GM18508 (cell line): ENCODE measurements at regions not wholly inside any gene's neighbourhood (a gene's known extent, or its start where the extent isn't known, plus 50 kb on each side); places are given as distances from the start of the nearest gene placed in this dataset.
"Not testable (repeated sequence)": the region's sequence is repeated elsewhere in the genome, so short reads cannot be mapped to it uniquely, and the experiment has no call there.

Experiments
- ATAC-seq: cut with Tn5 transposase; IDR thresholded peaks from one replicate; pipeline ENCODE4 v1.9.1; 2021; ENCODE audit warnings: moderate number of reproducible peaks; ENCODE audit not compliant: insufficient read depth, unreplicated experiment

DNA sequence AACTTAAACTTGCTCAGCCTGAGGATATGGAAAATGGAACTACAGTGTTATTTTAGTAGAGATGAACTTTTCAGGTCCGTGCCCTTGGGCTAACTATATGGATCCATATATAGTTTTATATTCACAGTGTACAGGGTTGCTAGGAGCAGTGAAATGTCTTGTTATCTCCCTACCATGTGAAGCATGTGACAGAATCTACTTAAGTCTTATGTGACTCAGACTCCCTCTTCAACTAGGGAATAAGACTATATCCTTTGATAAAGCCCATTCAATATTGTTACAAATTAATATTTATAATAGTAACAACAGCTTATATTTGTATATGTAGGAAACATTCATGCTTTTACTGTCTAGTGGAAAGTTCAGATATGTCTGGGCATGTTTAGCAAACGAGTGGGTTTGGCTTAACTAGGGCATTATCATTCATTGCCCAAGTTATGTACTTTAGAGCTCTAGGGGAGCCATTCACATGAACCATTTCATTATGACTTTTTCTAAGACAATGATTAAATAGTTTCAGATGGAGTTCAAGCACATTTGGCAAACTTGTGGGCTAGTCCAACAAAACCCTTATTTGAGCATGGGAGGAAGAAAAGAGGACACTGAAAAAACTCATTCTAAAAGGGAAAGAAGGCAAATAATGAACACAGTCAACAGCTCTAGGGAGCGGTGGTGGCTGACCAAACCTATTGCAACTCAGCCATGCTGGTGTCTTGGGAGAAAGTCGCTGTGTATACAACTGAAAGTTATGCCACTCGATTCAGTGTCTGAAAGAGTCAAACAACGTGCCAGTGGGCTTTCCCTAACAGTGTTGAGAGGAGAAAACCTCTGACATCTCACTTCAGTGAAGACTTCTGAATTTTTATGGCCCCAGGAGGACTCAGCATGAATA, 305.9 kb upstream of the G2E3 start:
- ATAC-seq = no peak

DNA sequence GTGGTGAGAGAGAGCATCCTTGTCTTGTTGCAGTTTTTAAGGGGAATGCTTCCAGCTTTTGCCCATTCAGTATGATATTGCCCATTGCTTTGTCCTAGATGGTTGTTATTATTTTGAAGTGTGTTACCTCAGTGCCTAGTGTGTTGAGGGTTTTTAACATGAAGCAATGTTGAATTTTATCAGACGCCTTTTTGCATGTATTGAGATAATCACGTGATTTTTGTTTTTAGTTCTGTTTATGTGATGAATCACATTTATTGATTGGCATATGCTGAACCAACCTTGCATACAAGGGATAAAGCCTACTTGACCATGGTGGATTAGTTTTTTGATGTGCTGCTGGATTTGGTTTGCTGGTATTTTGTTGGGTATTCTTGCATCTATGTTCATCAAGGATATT, 302.3 kb upstream of the G2E3 start:
- ATAC-seq = no peak

DNA sequence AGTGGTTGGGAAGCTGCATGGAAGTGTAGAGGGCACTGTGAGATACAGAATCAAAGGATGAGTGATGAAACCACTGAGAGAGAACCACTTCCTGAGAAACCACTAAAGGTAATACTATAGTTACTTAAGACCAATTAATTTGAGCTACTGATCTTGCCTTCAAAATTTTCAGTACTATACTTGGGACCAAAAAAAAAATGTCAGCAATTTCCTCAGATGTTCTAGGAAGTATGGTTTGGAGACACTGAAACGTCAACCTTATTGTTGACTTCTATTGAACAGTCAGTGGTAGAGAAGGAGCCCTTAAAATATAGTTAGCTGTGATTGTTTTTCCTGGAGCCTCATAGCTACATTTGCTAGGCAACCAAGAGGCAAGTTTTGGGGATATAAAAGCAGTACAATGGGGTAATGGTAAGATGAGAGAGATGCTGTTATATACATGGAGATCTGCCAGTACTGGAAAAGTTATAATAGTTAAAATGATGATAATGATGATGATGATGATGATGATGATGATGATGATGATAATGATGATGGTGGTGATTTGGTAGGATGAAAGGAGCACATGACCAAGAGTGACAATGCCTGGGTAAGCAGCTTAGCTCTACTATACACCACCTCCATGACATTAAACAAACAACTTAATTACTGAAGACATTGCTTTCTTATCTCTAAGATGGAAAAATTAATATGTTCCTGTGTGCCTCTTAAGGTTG, 300.9 kb upstream of the G2E3 start:
- no peak for ATAC-seq

DNA sequence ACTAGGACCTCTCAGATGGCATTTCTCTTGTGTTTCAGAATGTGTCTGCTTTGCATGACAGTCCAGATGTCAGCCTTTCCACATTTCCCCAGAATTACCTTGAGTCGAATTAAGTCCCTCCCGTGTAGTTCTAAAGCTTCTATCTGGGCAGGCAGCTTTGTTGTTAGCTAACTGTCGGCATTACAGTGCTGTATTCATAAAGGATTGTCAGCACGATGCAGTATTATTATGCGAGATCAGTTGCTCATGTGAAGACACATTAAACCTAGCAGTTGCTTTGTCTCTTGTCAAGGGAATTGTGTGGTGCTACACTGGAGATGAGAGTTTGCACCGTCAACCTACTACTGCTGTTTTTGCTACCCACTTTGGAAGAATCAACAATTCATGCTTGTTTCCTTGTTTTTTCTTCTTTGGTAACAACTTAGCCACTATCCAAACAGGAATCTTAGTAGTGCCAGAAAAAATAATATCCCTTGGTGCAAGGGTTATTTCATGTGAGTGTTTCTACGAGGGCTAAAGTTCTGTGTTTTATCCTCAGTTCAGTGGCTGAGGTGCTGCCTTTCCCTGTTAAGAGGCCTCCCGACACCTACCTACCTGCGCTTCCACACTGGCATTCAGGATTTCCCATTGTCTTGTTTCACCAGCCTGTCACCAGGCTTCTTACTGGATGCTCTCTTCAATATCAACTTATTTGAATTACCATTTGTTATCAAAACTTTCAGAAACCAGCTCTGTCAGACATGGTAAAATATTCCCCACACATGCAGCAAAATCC, 297.9 kb upstream of the G2E3 start:
- ATAC-seq = no peak

DNA sequence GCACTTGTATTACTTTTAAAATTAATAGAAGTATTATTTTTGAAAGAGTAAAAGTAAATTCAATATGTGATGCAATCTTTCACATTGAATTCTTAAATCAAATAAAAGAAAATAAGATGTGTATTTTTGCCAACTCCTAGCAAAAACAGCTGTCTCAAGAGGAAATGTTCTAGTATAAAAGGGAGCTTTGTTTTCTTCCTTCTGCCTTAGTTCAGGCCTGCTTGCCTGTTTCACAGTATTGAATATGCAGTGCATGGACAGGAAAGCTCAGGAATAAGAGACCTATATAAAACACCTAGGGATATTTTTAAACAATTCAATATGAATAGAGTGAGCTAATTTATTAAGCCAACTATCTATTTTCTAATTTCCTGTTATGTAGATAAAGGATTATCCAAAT, 294.8 kb upstream of the G2E3 start:
- no peak for ATAC-seq

DNA sequence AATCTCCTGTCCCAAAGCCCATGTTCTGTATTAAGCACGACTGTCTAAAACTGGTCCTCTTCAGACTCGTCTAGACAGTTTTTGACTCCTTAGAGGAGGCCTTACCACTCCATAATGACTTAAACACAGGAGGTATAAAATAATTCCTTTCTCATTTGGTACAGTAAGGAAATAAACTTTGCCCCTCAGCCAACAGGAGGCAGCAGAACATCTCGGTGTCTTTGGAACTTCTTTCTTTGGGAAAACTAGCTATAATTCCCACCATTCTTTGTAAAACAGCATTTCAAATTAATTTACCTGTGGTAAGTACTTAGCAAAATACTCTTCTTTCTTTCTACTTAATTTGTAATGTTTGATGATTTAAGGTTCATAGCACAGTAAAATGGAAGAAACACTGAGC, 292.7 kb upstream of the G2E3 start:
- ATAC-seq = no peak

DNA sequence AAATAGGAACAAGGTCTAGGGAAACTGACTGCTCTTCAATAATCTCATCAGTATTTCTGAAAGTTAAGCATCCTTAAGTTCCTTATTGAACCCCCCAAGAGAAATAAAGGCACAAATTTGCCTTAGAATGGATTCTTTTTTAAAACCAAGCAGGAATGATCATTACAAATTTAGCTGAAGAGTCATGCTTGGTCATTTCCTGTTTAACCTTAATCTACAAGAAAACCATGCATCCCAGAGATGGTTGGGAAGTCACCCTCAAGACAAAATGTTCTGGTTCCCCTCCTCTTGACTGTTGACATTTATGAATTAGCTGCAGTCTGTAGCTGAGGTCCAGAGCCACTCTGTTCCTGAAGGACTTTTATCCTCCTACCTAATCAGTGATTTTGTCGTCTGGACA, 291.8 kb upstream of the G2E3 start:
- no peak for ATAC-seq

DNA sequence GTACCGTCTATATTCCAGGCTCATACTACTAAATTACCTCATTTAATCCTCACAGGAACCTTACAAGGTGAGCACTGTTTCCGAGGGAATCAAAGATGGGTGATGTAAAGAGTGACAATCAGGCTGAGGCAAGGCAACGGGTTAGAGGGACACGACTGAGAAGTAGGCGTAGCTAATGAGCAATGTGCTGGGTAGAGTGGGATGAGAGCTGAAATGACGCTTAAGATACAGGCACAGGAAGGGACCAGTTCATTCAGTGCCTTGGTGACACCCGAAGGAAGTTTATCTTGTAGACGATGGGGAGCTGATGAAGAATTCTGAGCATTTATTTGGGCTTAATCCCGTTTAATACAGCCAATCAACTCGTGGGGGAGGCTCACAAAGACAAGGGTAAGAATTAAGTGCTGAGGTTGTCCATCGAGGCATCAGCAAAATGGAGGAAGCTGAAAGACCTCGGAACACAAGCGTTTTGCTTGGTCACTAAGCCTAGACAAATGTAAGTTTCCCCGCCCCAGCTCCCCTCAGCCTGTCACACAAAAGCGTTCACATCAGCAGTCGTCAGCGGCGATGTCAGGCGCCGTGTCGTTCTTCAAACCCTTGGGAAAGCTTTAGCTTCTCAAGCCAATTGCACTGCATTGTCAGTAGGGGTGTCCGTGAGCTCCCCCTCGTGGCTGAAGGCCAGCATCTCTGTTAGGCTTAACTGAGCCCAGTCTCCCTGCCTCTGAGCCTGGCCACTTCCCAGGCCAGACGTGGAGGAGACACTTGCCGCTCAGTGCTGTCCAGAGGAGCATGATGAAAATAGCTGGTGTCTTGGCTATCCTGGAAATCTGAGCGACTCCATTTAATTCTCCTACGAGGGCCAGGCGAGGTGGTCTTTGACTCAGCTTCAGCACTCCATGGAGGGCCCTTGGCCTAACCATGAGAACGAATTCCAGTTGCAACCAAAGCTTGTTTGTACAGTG, 288.5 kb upstream of the G2E3 start:
- ATAC-seq = peak; percentile 99

DNA sequence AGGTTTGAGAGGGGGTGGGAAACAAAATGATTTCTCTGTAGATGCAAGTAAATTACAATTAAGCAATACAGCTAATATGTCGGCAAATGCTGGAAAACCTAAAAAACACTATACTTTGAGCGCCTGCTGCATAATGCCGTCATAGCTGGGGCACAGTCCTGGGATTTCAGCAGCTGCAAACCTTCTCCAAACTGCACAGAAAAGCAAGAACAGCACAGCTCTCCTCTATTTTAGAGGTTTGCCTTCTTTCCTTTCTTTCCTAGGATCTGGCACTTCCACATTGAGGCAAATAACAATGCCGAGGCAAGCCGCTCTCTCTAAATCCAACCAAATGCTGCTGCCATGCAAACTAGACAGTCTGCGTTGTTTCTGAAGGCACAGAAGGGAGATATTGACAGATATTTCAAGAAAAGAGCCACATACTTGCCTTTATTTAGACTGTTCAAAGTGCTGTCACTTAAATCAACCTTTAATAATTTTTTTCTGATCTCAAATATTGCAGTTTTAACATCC, 287.1 kb upstream of the G2E3 start:
- ATAC-seq = no peak

DNA sequence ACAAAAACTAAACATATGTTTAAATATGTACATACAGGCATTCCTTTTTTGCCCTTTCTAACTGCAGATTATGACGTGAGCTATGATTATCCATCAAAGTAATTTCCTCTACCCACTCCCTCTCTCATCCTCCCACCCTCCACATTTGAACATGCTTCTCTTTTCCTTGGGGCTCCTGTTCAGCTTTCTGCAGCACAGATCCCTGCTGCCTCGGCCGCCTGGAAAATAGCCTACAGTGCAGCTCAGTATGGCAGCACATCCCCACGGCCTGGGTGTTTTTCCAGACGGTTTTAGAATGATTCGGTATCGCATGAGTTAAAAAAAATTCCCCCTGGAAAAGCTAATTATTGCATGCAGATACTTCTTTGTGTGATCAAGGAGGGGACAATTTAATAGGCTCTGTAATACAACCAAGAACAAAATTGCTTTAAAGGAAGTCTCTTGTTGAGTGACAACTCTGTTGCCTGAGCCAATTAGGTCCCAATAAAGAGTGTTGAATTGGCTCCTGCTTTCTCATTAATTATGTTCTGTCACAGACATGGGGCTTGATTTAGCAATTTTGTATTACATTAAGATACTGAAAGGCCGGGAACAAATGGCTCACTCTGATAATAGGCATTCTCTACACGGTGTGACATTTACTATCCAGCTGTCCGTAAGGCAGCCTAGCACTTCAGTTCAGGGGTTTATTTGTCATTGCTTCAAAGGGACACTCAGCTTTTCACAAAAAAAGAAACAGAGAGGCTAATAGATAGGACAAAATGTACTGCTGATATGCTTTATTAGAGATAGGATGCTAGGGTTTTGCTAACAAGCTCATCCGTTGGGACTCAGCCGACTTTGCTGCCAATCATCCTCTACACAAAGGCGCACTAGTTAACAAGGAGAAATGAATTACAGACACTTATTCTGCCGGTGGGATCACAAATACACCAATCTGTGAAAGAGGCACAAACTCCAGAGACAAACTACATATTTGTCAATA, 285.8 kb upstream of the G2E3 start:
- ATAC-seq = no peak

DNA sequence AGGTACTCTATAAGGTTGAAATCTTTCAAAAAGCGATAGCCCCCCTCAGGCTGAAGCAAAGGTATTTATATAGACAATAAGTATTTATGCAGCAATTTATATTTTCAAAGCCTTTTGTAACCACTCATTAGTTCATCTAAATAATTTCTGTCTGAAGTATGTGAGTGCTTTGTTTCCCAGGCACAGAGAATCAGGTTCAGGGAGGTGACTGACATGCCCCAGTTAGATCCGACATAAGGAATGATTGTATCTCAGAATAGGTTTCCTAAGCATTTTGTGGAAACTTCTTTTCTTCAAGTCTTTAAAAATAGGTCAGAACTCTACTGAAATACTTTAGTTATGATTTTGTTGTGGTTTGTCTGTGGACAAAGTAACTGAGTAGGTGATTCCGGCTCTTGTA, 283.4 kb upstream of the G2E3 start:
- no peak for ATAC-seq

DNA sequence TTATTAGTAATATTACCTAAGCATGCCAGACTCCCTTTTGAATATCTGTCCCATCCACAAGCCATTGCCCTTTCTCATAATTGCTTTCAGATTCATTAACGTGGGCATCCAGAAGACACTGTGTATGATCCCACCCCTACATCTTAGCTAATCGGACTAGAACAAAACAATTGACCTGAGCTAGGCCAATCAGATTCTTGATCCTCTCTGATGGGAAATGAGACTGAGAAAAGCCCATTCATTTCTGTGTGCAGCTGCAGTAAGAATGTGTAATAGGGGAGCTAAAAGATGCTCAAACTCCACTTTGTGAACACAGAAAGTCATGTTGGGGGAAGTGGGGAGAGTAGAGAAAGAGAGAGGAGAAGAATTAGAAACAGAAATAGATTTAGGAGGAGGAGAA, 281.7 kb upstream of the G2E3 start:
- no peak for ATAC-seq

DNA sequence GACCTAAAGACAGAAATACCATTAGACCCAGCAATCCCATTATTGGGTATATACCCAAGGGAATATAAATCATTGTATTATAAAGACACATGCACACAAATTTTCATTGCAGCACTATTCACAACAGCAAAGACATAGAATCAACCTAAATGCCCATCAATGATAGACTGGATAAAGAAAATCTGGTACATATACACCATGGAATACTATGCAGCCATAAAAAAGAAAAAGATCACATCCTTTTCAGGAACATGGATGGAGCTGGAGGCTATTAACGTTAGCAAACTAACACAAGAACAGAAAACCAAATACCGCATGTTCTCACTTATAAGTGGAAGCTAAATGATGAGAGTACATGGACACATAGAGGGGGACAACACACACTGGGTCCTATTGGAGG, 280.1 kb upstream of the G2E3 start:
- not testable (repeated sequence) for ATAC-seq

DNA sequence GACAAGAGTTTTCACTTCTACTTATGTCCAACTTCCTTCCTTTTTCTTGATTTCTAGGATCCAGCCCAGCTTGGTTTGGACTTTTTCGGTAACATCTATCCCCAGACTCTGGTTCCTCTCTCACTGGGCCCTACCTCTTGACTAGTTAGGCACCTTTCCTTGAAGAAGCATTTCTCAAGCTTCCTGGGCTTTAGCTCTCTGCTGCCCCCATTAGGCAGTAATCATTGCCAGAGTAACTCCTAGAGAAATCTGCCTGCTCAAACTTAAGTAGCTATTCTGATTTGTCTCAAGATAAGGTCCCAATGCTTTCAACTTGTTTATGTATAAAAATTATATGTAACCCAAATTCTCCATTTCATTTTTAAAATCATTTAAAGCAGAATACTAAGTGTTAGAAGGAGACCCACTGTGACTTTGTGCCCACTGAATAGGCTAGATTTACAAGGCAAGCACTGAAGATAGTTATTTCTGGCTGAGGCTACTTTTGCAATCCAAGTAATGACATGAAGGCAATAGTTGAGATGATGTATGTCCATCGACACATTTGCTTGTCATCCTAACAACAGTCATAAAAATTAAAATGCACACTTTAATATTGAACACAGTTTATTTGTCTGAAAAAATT, 275.0 kb upstream of the G2E3 start:
- ATAC-seq = no peak

DNA sequence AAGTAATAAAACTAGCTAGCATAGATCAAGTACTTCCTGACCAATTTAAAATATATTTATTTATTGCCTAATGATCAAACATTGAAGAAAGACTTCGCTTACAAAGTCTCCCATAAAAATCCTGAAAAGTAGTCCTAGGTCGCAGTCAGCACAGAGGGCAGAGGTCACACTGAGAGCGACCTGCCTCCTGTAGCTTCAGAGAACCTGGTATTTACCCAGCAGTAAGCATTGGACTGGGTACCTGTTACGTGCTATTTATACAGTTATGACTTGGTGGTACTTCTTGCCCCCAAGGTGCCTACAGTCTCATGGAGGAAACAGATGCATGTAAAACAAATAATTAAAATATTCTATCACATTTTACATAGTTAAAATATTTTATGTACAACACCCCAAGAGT, 274.1 kb upstream of the G2E3 start:
- no peak for ATAC-seq

DNA sequence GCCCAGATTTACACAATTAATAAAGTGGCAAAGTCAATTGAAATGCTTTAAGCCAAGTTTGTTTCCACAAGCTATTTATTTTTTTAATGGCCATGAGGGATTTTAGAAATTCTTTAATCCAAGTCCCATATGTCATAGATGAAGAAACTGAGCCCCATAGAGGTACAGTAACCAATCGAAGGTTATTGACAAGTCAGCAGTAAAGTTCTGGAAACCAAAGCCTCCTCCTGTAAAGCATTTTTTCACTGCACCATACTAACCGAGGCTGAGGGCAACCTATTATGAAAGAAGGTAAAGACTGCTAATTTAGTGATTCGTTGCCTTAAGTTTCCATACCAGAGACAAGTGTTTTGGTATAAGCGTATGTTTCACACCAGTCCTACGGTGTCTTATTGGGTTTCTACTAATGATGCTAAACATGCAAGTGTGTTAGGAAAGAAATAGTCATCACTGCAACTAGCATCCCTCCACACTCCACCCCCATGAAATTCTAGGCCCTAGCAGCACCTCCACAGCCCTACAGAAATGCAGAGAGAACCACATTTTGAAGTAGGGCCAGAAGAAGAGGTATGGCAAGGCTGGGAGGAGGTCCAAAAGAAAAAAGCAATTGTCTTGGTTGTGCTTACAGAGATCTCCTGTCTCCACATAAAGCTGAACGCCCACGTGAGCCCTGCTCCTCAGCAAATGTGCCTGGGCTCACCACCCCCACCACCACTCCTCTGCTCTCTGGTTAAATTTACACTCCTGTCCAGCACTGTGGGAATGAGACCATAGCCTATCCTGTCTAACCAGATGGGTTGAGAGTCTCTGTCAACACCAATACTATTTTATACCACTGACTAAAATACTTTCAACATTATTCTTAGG, 271.1 kb upstream of the G2E3 start:
- ATAC-seq = no peak

DNA sequence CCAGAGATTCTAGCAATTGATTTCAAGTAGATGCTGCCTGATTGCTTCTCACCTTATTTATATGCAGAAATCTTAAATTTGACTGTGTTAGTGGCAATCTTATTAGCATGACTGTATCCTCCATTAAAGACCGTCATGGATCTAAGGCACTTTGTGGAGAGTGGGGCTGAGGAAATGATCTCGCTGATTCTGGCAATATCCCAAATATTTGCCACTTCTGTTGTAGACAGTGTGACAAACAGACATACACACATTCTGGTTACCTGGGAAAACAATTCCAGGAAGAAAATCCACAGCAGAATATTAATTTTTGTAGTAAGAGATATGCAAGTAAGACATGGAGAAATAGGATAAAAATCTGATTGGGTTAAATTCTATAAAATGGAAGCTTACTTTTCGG, 269.0 kb upstream of the G2E3 start:
- ATAC-seq = no peak
